Heart left ventricle (tissue), 16 donors: ENCODE measurements at regions not wholly inside any gene's neighbourhood (a gene's known extent, or its start where the extent isn't known, plus 50 kb on each side); places are given as distances from the start of the nearest gene placed in this dataset.

Experiments used
- ATAC-seq, 4 donors: fragments of 200-7000 bp; cut with Tn5 transposase; one replicate each; pipeline ENCODE4 v1.9.1; 2020 to 2022; ENCODE audit warnings: moderate library complexity in 4 of 4, mild to moderate bottlenecking in 3 of 4, moderate number of reproducible peaks in 1 of 4
- DNase-seq, 5 donors: peaks; one replicate each; pipeline ENCODE4 v3.0.0-alpha.2; 2020
- H3K27ac ChIP-seq, 12 donors: fragments of 200-600 bp; sonication (generic) in 4 of 12; one replicate each; pipeline versions ENCODE4 v1.5.0 to v1.8.0; 2016 to 2022; ENCODE audit warnings: mild to moderate bottlenecking in 2 of 12
- H3K27me3 ChIP-seq, 9 donors: fragments of 200-600 bp; sonication (generic) in 2 of 9; one replicate each; pipeline versions ENCODE4 v1.5.1 to v1.8.0; 2016 to 2022; ENCODE audit warnings: mild to moderate bottlenecking in 3 of 9
- H3K36me3 ChIP-seq, 9 donors: fragments of 200-600 bp; sonication (generic) in 2 of 9; one replicate each; pipeline versions ENCODE4 v1.5.0 to v1.8.0; 2018 to 2022; ENCODE audit warnings: mild to moderate bottlenecking in 2 of 9
- H3K4me1 ChIP-seq, 12 donors: fragments of 200-600 bp; sonication (generic) in 4 of 12; one replicate each; pipeline versions ENCODE4 v1.5.0 to v1.8.0; 2016 to 2022; ENCODE audit warnings: mild to moderate bottlenecking in 3 of 12
- H3K4me3 ChIP-seq, 12 donors: fragments of 200-600 bp; sonication (generic) in 4 of 12; one replicate each; pipeline versions ENCODE4 v1.5.0 to v1.8.0; 2017 to 2022; ENCODE audit warnings: mild to moderate bottlenecking in 9 of 12, moderate library complexity in 4 of 12
- H3K9me3 ChIP-seq, 12 donors: fragments of 200-600 bp; sonication (generic) in 4 of 12; one replicate each; pipeline versions ENCODE4 v1.5.0 to v1.8.0; 2016 to 2022; ENCODE audit warnings: mild to moderate bottlenecking in 1 of 12
- CTCF ChIP-seq, 12 donors: fragments of 200-600 bp; sonication (generic) in 4 of 12; IDR thresholded peaks; one replicate each; pipeline versions ENCODE4 v1.5.0 to v1.8.0; 2018 to 2022; ENCODE audit warnings: antibody characterized with exemption in 12 of 12, mild to moderate bottlenecking in 5 of 12
- POLR2A ChIP-seq, 2 donors: fragments of 450-650 bp; IDR thresholded peaks; one replicate each; pipeline ENCODE4 v1.6.1; 2017; ENCODE audit warnings: antibody characterized with exemption in 2 of 2, mild to moderate bottlenecking in 2 of 2, moderate library complexity in 2 of 2
- WGBS, 4 donors: extraction: QIAGEN DNeasy Blood & Tissue Kit in 2 of 4; methylation state at CpG; one replicate each; pipeline versions ENCODE4 v1.1.5 to v1.1.7; 2013 to 2018; 5-methylcytosine and 5-hydroxymethylcytosine counted together
- intact Hi-C, 10 donors: fragments of 100-400 bp; cut with DNase I; formaldehyde crosslinking; loops; one replicate each; pipeline versions ENCODE4 v1.11.1 to v1.14.2; 2022
- donor health status: ischemic (EF 13 %, LVEDD 7.1; RV severe dilation, severe dysfunction).
- donor health status: healthy with polysubstance abuse.
- donor health status: DM: no; HTN: yes; CAD: no.
- donor health status: DM: no; HTN: no; CAD: no.
- donor health status: ischemic (EF 25% LVEDD 6.9; RV normal size, moderate dysfunction).
- donor health status: ischemic (EF 25% LVEDD 5.7; RV mildly dilated, moderate dysfunction).
- donor health status: healthy.
- donor health status: DM: yes; HTN: yes; CAD: no.
- donor health status: ischemic (EF 35%, LVEDD 5.7; RV mildly dilated, moderate dysfunction).
- donor health status: nonischemic (EF 11% LVEDD 7.7; RV severe dilation, severe dysfunction).
- donor health status: DM: yes; HTN: yes; CAD: no.
- donor health status: PGD.
- donor health status: ischemic (EF 29% LVEDD 5.4; RV normal size, mild dysfunction).
- donor health status: nonischemic (EF 23%, LVEDD 6.1; RV moderate dilation, normal function).

- DNase-seq (no peak), ATAC-seq (peak in 3 of 4 donors; percentile 32 to 82 (median 52))
- TF ChIP-seq POLR2A (IDR thresholded peaks at IDR 0.05) (no peak), CTCF (IDR thresholded peaks at IDR 0.05) (no peak)
- 61 to 66% (median 65%) methylated on average over 4 of the region's 4 CpGs for WGBS, 4 donors
- no peaks in the 10 kb centered on the region for H3K27me3 ChIP-seq
- H3K27ac ChIP-seq: no peak overlapping the region
- H3K4me1 ChIP-seq: peaks cover 0 to 20% (median 2%) of the 10 kb centered on the region in 12 donors
- intact Hi-C loops: no loop called here
- H3K9me3 ChIP-seq: no peaks in the 10 kb centered on the region
- no peak overlapping the region for H3K4me3 ChIP-seq
- peaks cover 0 to 15% (median 5%) of the 10 kb centered on the region in 9 donors for H3K36me3 ChIP-seq
Measured at GRCh38 chr2:16568998-16569784, 96.4 kb downstream of the CYRIA start.

DNA sequence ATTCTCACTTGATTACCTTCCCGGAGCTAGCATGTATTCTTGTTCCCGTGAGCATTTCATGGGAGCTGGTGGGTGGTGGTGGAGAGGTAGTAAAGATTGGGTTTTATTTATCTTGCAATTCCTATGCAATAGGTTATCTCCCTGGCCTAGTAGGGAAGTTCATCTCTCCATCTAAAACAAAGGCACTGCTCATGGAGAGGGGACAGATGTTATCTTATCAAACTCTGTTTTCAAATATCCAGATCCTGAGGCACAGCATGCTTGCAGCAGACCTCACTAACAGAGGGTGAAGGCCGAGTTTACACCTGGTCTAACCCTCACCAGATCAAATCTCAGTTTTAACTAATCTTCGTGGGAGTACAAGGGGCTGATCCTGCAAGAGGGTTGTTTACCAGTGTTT lies 98.9 kb downstream of the CYRIA start:
- no peaks in the 10 kb centered on the region for H3K27me3 ChIP-seq
- H3K4me3 ChIP-seq: no peak overlapping the region
- no peak overlapping the region for H3K27ac ChIP-seq
- DNase-seq (no peak), ATAC-seq (no peak)
- TF ChIP-seq CTCF (IDR thresholded peaks at IDR 0.05): no peak
- peaks cover 0 to 39% (median 18%) of the 10 kb centered on the region in 9 donors for H3K36me3 ChIP-seq
- H3K4me1 ChIP-seq: peaks cover 0 to 20% (median 2%) of the 10 kb centered on the region in 12 donors
- intact Hi-C loops: no loop called here
- WGBS, 4 donors: 67 to 75% (median 72%) methylated on average over 4 of the region's 4 CpGs
- H3K9me3 ChIP-seq: no peaks in the 10 kb centered on the region

DNA sequence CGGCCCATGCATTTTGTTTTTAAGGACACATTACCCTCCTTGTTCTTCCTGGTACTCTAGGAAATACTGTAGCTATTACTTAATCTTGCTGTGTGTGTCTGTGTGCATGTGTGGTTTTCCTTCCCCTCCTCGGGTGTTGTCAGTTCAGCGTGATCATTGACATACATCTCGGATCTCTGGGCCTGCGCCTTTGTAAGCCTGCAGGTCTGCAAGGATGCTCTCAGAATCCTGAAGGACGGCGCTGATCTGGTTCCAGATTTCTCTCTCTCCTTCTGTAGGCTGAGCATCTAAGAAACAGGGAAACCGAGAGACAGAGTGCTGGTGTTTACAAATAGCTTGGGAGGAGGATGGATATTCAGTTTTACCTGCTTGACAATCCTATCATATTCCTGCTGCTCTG lies 100.2 kb downstream of the CYRIA start:
- WGBS, 4 donors: 83 to 90% (median 87%) methylated on average over 8 of the region's 8 CpGs
- DNase-seq (no peak), ATAC-seq (no peak)
- intact Hi-C loops: no loop called here
- Histone ChIP-seq H3K4me1 (peaks cover 0 to 16% (median 2%) of the 10 kb centered on the region in 12 donors), H3K4me3 (no peak overlapping the region), H3K27ac (no peak overlapping the region), H3K9me3 (no peaks in the 10 kb centered on the region), H3K27me3 (no peaks in the 10 kb centered on the region), H3K36me3 (peaks cover 0 to 51% (median 27%) of the 10 kb centered on the region in 9 donors)
- TF ChIP-seq CTCF (IDR thresholded peaks at IDR 0.05) (no peak), POLR2A (IDR thresholded peaks at IDR 0.05) (no peak)

- Histone ChIP-seq H3K36me3 (peaks cover 0 to 89% (median 61%) of the 10 kb centered on the region in 9 donors), H3K27me3 (no peaks in the 10 kb centered on the region), H3K27ac (no peak overlapping the region), H3K4me1 (no peaks in the 10 kb centered on the region), H3K4me3 (no peak overlapping the region), H3K9me3 (no peaks in the 10 kb centered on the region)
- no peak for ATAC-seq
- 94 to 97% (median 95%) methylated on average over 3 of the region's 3 CpGs for WGBS, 4 donors
- no peak for TF ChIP-seq POLR2A (IDR thresholded peaks at IDR 0.05)
- TF ChIP-seq CTCF (IDR thresholded peaks at IDR 0.05): no peak
- intact Hi-C loops: no loop called here
- DNase-seq: no peak
Measured at GRCh38 chr2:16561676-16562075, 104.0 kb downstream of the CYRIA start.
